GM21723 (cell line): ENCODE measurements at regions not wholly inside any gene's neighbourhood (a gene's known extent, or its start where the extent isn't known, plus 50 kb on each side); places are given as distances from the start of the nearest gene placed in this dataset.
"Not testable (repeated sequence)": the region's sequence is repeated elsewhere in the genome, so short reads cannot be mapped to it uniquely, and the experiment has no call there.

Experiments used
- ATAC-seq: cut with Tn5 transposase; IDR thresholded peaks from one replicate; pipeline ENCODE4 v1.9.1; 2021; ENCODE audit warnings: mild to moderate bottlenecking, moderate library complexity; ENCODE audit not compliant: unreplicated experiment

DNA sequence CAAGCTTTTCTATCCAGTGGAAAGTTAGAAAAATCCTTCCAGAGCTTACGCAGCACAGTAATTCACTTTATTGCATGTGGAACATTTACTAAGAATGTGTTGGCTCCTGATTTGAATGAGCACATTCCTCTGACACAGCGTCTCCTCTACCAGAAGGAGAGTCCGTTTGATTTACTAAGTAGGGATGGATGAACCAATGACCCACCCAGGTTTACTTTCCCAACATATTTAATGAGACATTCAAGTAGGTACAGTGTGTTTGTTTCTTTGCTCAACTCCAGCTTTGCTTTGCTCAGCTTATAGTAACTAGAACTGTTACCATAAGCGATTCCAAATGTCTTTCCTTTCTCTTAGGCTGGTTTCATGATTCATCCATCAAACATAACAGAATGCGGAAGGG lies 161.7 kb downstream of the SMARCA1 start:
- ATAC-seq: no peak

DNA sequence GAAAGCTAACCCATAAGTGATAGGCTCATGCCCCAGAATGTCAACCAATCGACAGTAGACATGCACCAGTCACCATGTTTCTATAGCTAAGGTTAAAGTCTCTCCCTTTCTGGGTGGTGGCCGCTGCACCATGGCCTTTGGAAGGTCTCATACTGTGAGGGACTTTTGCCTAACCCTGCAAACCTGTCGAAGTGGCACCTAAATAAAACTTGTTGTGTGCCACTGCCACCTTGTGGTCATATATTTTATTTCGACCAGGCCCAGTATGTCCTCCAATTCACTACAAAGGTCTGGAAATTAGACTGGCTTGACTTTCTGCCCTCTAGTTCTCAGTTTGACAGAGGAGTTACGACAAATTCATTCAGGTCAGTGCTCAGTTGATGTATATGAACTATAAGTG lies 163.1 kb downstream of the SMARCA1 start:
- peak; percentile 92 for ATAC-seq

DNA sequence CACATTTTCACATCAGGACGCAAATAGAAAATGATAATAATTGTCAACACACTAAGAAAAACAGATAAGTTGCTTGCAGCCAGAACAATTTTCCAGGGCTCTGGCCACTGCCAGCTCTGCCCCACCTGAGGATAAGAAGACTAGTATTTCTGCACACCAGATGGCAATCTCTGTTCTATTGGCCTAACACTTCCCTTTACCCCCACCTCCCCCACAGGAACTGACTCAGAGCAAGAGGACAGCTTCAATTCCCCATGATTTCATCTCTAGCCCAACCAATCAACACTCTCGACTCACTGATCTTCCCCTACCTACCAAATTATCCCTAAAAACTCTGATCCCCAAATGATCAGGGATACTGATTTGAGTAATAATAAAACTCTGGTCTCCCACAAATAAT lies 164.0 kb downstream of the SMARCA1 start:
- no peak for ATAC-seq

DNA sequence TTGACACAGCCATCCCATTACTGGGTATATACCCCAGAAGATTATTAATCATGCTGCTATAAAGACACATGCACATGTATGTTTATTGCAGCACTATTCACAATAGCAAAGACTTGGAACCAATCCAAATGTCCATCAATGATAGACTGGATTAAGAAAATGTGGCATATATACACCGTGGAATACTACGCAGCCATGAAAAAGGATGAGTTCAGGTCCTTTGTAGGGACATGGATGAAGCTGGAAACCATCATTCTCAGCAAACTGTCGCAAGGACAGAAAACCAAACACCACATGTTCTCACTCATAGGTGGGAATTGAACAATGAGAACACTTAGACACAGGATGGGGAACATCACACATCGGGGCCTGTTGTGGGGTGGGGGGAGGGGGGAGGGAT lies 165.9 kb downstream of the SMARCA1 start:
- not testable (repeated sequence) for ATAC-seq

DNA sequence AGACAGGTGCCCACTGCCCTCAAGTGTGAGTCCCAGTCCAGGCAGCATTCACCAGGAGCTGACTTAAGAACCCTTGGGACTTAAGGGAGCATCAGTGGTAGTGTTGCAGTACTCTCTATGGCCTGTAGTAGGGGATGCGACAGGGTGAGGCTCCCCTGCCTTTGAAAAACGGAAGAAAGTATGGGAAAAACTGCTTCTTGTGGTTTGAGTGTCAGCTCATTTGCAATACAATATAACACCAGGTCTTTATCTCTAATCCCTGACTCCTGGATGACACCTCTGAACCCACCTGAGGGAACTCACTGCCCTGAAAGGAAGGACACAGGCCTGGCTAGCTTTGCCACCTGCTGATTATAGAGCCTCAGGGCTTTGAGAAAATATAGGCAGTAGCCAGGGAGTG lies 176.0 kb downstream of the SMARCA1 start:
- no peak for ATAC-seq

DNA sequence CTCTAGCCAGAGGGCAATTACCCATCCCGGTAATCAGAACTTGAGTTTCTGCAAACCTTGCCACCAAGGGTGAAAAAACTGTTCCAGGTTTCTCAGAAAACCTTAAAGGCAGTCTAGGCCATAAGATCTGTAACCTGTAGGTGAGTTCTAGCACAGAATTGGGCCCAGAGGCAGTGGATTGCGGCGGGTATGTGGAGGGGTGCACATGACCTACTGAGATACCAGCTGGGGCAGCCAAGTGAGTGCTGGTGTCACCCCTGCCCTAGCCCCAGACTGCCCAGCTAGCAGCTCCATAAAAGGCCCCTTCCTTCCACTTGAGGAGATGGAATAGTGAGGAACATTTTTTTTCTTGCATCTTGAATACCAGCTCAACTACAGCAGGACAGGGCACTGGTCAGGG lies 176.7 kb downstream of the SMARCA1 start:
- no peak for ATAC-seq

DNA sequence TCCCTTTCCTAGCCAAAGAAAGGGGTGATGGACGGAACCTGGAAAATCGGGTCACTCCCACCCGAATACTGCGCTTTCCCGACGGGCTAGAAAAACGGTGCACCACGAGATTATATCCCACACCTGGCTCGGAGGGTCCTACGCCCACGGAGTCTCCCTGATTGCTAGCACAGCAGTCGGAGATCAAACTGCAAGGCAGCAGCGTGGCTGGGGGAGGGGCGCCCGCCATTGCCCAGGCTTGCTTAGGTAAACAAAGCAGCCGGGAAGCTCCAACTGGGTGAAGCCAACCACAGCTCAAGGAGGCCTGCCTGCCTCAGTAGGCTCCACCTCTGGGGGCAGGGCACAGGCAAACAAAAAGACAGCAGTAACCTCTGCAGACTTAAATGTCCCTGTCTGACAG lies 186.0 kb downstream of the SMARCA1 start:
- not testable (repeated sequence) for ATAC-seq

DNA sequence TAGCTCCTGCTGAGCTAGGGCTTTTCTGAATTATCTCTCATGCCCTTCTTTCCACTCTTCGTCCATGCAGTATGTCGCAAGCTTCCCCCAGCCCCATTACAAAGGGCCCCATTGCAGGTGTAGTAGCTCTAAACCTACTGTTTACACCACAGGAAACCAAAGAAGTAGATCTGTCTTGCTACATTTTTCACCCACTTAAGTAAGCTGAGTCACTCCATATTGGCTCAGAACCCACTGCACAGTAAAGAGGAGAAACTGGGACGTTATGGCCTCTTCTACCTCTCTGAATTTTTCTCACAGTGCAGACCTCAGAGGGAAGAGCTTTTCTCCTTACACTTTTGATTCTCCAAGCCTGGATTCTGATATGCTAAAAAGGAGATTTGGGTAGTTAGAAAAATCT lies 200.2 kb downstream of the SMARCA1 start:
- ATAC-seq: no peak

DNA sequence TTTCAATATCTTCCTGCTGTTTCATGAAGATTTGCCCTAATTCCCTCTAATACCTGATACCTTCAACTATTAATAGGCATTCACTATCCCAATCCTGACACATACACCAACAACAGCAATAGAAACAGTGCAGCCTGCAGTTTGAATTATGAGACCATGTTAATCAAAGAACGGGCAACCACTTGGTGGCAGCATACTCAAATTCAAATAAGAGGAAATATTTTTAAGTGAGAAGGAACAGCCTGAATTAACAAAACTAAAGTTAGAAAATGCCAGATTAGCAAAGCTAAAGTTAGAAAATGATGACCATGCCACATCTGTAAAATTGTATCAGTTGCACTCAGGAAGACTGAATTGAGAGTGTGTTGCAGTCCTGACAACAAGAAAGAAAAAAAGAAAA lies 204.9 kb downstream of the SMARCA1 start:
- ATAC-seq: no peak

DNA sequence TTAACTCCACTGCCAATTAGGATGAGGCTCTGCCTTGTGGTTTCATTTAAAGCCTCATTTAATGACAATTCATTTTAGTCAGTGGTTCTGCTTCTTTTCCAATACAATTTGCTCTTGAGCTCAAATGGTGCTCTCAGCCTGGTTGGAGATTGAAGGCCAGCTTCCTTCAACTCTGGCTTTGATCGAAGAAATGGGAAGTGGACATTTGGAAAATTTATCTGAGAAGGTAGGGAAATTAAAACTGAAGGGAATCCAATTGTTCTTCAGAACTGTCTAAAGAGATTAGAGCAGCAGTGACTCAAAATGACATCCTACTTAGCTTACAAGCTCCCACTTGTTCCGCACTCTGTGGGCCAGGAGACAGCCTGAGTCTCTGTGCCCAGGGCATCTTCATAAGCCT lies 206.8 kb downstream of the SMARCA1 start:
- no peak for ATAC-seq

DNA sequence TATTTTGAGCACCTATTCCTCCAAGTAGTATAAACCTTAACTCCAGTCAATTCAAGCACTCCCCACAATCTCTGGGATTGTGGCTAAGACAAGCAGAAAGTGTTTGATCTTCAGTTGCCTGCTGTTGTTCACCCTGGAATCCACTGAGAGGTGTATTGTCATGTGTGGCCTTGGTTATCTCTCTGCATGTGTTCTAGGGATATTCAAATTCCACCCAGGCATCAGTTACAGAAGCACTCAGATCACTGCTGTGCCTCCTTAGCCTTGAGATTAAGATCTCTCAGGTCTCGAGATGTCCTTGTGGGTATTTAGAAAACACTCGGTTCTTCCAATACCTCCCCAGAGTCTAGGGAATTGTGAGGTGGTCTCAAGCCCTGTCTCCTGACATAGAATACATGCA lies 213.3 kb downstream of the SMARCA1 start:
- no peak for ATAC-seq

DNA sequence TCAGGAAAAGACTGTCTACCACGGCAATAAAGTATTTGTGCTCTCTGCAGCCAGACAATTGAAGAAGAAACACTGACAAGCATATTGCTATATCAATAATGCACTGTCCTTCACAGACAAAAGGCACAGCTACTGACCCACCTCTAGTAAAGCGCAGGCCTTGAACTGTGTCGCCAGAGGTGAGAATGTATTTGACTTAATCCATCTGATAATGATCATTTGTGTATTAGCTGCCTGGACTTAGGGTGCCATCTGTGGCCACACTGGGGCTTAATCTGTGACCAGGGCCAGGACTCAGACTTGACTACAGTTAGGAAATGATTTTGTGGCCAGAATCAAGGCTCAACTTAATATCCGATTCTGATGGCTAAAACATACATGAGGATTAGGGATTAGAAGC lies 260.4 kb downstream of the SMARCA1 start:
- no peak for ATAC-seq

DNA sequence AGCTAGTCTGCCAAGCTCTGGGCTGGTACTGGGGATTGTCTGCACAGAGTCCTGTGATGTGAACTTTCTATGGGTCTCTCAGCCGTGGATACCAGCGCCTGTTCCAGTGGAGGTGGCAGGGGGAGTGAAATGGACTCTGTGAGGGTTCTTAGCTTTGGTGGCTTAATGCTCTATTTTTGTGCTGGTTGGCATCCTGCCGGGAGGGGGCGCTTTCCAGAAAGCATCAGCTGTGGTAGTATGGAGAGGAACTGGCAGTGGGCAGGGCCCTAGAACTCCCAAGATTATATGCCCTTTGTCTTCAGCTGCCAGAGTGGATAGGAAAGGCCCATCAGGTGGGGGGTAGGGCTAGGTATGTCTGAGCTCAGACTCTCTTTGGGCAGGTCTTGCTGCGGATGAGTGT lies 267.8 kb downstream of the SMARCA1 start:
- ATAC-seq: not testable (repeated sequence)

DNA sequence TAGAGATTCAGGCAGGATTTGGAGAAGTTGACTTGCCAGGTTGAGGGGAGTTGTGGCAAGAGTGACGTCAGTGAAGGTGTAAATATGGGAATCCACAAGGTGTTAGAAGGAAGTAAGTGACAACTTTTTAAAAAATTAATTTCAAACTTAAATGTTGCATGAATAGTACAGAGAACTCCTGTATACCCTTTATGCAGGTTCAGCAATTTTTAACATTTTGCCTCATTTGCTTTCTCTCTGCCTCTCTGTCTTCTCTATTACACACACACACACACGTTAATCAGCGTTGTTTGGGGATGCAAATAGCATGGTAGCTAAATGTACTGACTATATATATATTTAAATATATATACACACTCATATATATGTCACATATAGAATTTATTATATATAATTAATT lies 273.7 kb downstream of the SMARCA1 start:
- ATAC-seq: no peak

DNA sequence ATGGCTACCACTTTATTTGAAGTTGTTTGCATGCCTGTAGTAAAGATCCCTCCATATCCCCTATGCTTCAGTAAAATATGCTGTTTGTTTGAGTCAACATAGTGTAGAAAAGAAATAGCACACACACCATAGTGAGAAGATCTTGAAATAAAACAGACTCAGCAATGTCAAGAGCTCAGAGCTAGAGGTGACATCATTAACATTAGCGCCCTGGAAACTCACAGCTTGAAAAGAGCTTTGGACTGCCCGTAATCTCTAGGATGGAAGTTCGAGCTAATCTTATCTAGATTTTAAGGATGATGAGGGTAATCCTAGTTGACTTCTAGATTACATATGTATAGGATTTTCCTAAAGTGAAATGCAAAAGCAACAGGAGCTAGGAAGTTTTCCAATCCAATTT lies 275.6 kb downstream of the SMARCA1 start:
- ATAC-seq: no peak

DNA sequence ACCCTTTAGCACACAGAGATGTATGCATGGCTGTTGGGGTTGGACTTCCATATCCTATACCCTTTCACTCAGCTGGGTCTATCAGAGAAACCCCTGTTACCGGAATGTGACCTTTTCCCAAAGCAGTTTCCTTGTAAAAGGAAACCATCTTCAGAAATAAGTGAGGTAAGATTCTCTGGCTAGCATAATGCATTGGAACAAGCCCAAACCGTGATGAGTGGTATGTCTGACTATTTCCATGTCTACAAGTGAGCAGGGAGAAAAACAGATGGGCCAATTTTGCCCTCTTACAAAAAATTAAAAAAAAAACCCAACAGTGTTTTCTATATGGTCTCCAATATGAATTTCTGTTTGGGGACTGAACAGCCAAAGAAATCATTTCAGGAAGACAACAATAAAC lies 283.9 kb downstream of the SMARCA1 start:
- ATAC-seq: no peak

DNA sequence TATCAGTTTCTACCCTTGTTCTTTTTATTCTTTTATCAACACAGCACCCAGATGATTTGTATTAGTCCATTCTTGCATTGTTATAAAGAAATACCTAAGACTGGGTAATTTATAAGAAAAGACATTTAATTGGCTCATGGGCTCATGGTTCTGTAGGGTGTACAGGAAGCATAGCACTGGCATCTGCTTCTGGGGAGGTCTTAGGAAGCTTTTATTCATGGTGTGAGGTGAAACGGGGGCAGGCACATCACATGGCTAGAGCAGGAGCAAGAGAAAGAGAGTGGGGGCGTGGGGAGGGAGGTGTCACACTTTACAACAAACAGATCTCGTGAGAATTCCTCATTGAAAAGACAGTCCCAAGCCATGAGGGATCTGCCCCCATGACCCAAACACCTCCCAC lies 285.3 kb downstream of the SMARCA1 start:
- ATAC-seq: no peak

DNA sequence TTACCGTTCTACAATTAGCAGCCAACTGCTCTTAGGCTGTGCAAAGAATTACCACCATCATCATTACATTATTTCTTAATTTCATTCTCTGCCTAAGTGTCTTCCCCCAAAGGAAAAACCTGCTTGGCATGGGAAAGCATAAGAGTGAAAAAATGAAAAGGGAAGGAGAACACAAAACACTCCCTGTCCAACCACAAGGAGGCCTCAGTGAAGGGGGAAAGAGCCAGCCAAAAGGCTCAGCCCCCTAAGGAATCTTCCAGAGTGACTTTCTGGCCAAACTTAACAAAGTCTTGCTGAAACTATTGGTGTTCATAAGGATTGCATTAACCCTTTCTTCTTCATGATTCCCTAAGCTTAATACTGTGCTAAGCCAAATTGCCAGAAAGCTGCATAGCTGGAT lies 287.4 kb downstream of the SMARCA1 start:
- no peak for ATAC-seq

DNA sequence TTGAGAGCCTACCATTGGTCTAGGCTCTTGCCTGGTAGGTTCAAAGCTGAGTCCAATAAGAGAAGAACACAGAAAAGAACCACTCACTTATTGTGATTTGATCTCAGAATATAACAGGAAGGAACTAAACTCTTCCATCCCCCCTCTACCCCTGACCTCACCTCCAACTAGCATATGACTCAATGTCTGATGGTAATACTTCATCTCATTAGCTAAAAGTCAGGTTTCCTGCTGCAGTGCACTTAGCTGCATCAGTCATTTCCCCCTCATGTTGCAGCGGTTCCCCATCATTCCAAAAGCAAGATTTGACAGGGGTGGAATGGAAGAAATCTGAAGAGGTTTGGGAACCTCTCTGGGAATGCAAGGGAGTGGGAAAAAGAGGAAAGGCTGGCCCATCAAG lies 289.5 kb downstream of the SMARCA1 start:
- ATAC-seq: no peak

DNA sequence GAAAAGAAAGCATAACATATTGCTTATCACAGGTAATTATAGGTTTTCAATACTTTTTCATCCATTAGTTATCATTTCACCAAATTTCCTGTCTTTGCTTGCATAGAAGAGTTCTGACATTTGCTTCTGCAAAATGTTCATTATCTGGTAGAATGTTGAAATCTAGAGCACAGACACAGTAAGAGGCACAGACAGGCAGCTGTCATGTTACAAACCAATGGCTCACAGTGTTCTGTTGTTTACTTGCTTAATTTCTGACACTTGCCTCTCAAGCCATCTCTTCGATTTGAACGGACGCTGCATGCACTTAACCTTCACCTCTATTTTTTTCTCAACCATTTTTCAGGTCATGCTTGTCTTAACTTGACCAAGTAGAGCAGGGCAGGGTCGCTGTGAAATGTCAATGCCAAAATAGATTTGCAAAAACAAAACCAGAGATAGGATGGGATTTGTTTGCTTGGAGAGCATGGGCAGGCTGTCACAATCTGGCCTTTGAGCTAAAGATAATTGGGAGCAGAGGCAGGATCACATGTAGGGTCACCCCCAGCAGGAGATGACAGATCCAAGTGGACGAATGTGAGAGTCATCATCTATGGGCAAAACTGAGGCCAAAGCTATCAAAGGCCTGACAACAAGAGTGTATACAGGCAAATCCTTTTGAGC lies 292.3 kb downstream of the SMARCA1 start:
- no peak for ATAC-seq

DNA sequence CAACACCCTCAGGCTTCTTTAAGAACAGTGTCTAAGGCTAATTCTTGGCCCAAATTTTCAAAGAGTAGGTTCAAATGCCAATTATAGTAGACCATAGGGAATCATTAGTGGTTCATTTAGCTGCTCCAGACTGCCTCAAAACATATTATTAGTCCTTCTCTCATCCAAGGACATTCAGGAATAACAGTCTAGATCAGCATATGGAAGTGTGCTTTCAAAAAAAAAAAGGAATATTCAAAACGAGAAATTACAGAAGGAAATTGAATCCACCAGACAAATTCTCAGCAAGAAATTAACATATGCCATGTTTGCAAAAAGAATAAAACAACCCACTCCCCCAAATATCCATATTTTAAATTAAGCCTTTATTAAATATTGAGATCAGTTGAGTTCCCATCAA lies 293.1 kb downstream of the SMARCA1 start:
- ATAC-seq: no peak

DNA sequence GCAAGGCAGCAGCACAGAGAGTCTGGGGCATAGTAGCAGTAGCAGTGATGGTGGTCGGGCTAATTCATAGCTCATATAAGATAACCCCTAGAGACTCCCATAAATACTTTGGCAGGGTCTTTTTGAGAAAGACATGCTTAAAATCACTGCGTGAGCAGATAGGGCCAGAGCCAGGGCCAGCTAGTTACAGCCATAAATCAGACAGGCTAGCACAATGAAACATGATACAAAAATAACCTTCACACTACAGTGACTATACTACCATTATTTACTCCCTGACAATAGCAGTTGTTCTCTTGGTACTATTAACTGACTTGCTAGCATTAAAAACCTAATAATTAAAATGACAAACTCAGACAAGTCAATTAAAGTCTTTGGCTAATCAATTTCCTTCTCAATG lies 295.9 kb downstream of the SMARCA1 start:
- ATAC-seq: no peak

DNA sequence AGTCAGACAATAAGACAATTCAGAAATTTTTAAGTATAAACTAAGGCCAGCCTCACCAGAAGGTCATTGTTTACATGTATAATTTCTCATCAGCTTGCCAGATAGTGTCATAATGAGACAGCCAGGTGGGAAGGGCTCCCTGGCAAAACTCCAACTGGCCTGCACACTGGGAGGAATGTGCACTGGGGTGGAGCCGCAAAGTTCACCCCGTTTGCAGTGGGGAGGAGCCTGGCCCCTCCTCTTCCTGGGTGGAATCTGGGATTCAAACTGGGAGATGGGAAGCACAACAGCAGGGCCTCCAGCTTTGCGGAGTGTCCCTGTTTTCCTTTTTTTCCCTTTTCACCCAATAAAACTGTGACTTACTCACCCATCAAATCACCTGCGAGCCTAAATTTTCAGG lies 329.9 kb downstream of the SMARCA1 start:
- no peak for ATAC-seq

DNA sequence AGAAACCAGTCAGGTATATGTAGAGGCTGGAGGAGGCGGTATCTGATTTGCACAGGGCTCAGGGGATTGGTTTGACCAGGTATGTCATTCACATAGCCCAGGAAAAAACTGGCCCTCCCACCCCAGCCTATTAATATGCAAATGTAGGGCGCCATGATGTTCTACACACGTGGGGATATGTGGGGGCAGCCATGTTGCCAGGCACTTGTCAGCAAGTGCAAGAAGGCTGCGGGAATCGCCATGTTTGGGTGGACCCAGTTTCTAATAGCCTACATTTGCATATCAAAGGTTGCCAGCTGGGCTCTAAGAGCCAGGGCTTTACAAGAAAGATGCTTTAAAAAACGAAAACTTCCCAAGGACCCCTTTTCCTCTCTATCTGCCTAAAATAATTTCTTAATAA lies 335.1 kb downstream of the SMARCA1 start:
- no peak for ATAC-seq
